ENCODE measurements at regions not wholly inside any gene's neighbourhood (a gene's known extent, or its start where the extent isn't known, plus 50 kb on each side); places are given as distances from the start of the nearest gene placed in this dataset.

DNA sequence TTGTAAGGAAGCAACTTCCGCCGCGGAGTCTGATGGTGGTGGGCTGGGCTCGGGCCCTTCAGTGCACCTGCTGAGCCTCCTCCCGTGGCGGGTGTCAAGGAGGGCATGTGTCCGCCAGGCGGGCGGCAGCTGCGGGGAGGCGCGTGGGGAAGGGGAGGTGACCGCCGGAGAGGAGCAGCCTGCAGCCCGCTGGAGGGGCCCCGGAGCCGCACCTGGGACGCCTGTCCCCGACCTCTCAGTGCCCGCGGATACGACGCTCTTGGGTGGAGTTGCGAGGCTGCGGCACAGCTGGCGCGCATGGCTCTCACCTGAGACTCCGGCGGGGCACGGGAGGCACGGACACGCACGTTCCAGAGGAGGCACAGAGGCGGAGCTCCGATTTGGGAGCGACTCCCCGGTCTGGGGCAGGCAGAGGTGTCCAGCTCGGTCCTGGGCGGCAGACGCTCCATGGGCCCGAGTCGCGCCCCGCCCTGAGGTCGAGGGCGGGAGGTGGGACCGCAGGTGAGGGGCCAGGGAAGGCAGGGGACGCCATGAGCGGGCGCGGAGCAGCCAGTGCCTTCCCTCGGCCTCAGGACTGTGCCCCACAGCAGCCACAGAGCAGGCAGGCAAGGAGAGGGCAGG, 50.2 kb upstream of the PRR20G start:
- Histone ChIP-seq H3K4me1 (ENCODE audit: insufficient read depth) (no peaks in the 10 kb centered on the region), H3K27ac (no peak overlapping the region), H3K27me3 (no peaks in the 10 kb centered on the region), H3K9me3 (no peaks in the 10 kb centered on the region), H3K36me3 (no peaks in the 10 kb centered on the region), H3K4me3 (no peak overlapping the region)
- 5 to 19% (median 14%) methylated on average over 28 to 52 of the region's 52 CpGs for WGBS, 3 donors
- no peak for DNase-seq
- no peak for TF ChIP-seq POLR2A (IDR thresholded peaks at IDR 0.05)
- intact Hi-C loops (cut with DNase I): no loop called here

Measured in ovary (tissue), 7 donors.